OCI-LY3 (cell line): ENCODE measurements at regions not wholly inside any gene's neighbourhood (a gene's known extent, or its start where the extent isn't known, plus 50 kb on each side); places are given as distances from the start of the nearest gene placed in this dataset.

Experiments
- CTCF ChIP-seq: fragments of 200-600, 300-600 bp; sonication (generic); IDR thresholded peaks from 2 replicates; pipeline ENCODE4 v1.5.1; 2014; ENCODE audit warnings: antibody characterized with exemption, low read length, low read depth
- EZH2phosphoT487 ChIP-seq: fragments of 200-600 bp; shearing (Covaris generic); IDR thresholded peaks from 2 replicates; pipeline ENCODE4 v1.6.1; 2018; ENCODE audit warnings: antibody characterized with exemption, mixed run types, low read depth

DNA sequence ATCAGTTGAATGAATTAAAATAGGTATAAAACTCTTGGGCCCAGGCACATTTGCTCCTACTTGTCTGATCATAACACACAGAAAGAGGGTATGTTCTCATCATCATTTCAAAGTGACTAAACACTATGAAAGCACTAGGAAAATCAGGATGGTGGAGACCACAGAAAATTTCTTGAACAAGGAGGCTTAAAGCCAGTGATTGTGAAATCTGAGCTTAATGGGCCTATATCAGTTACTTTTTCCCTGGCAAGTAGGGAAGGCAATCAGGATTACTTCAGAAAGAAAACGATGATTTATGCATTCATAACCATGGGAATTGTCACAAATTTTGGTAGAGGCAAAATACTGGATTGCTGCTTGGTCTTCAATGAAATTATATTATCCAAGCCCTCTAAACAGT, 434.4 kb upstream of the CNTN4 start:
- TF ChIP-seq CTCF (no peak), EZH2phosphoT487 (no peak)
